ENCODE measurements at regions not wholly inside any gene's neighbourhood (a gene's known extent, or its start where the extent isn't known, plus 50 kb on each side); places are given as distances from the start of the nearest gene placed in this dataset.

GRCh38 chr2:145140658-145141057 is 620.7 kb upstream of the ZEB2 start:
- ATAC-seq (ENCODE audit: low read depth) (no peak), DNase-seq (no peak)
- no peak for TF ChIP-seq EZH2 (IDR thresholded peaks at IDR 0.05; ENCODE audit: borderline replicate concordance, insufficient read depth, low read depth, low read length, poor library complexity, severe bottlenecking)
- no peak for TF ChIP-seq CTCF (IDR thresholded peaks at IDR 0.05)
- intact Hi-C loops (cut with micrococcal nuclease): no loop called here
- no peak overlapping the region for H3K27ac Mint-ChIP-seq
- Histone ChIP-seq H3K4me3 (ENCODE audit: control extremely low read depth in 1 of 5, extremely low read depth in 1 of 5, insufficient read depth in 1 of 5, low read depth in 2 of 5, low read length in 4 of 5) (no peak overlapping the region), H3K36me3 (replicated peaks in 1 of 2; ENCODE audit: control extremely low read depth in 1 of 2, control insufficient read depth in 1 of 2, extremely low read depth in 1 of 2, insufficient read depth in 2 of 2, low read length in 1 of 2) (no peaks in the 10 kb centered on the region), H3K4me1 (ENCODE audit: control insufficient read depth in 2 of 2, insufficient read depth in 2 of 2, low read length in 2 of 2) (no peaks in the 10 kb centered on the region), H3K27ac (ENCODE audit: low read length in 2 of 2) (no peak overlapping the region), H3K9ac (ENCODE audit: low read length) (no peak overlapping the region), H3K27me3 (replicated peaks in 1 of 4; ENCODE audit: control extremely low read depth in 1 of 4, control insufficient read depth in 3 of 4, insufficient read depth in 4 of 4, low read length in 3 of 4) (no peaks in the 10 kb centered on the region), H2AFZ (ENCODE audit: insufficient read depth, low read depth, low read length, poor library complexity, severe bottlenecking) (no peak overlapping the region), H3K4me2 (replicated peaks; ENCODE audit: low read depth, low read length, poor library complexity, severe bottlenecking) (no peak overlapping the region), H3K79me2 (ENCODE audit: control insufficient read depth, insufficient read depth, low read length) (no peaks in the 10 kb centered on the region), H4K20me1 (ENCODE audit: control insufficient read depth, insufficient read depth, low read length, poor library complexity, severe bottlenecking) (no peaks in the 10 kb centered on the region), H3K9me3 (ENCODE audit: control extremely low read depth in 1 of 3, control insufficient read depth in 2 of 3, insufficient read depth in 1 of 3, low read length in 2 of 3) (peaks cover 0 to 3% (median 0%) of the 10 kb centered on the region in 3 donors)
- 96% methylated on average over 3 of the region's 4 CpGs for WGBS (ENCODE audit: insufficient coverage)
- ChIA-PET CTCF (no interaction called here), POLR2A (no interaction called here)
- no peaks in the 10 kb centered on the region for H3K4me1 Mint-ChIP-seq
- no peaks in the 10 kb centered on the region for H3K27me3 Mint-ChIP-seq
- H3K9me3 Mint-ChIP-seq (ENCODE audit: insufficient read depth): peaks cover 2% of the 10 kb centered on the region
- H3K4me3 Mint-ChIP-seq: no peak overlapping the region

- H3K27me3 Mint-ChIP-seq: no peaks in the 10 kb centered on the region
- POLR2A ChIA-PET: no interaction called here
- no peak overlapping the region for H2AFZ ChIP-seq (ENCODE audit: insufficient read depth, low read depth, low read length, poor library complexity, severe bottlenecking)
Observed at GRCh38 chr2:145138626-145139025, 618.7 kb upstream of the ZEB2 start.

More at GRCh38 chr2:145138626-145139025, 618.7 kb upstream of the ZEB2 start:
- no peak overlapping the region for H3K9ac ChIP-seq (ENCODE audit: low read length)
- peaks cover 2% of the 10 kb centered on the region for H3K9me3 Mint-ChIP-seq (ENCODE audit: insufficient read depth)
- CTCF ChIA-PET: no interaction called here
- TF ChIP-seq CTCF (IDR thresholded peaks at IDR 0.05) (no peak), EZH2 (IDR thresholded peaks at IDR 0.05; ENCODE audit: borderline replicate concordance, insufficient read depth, low read depth, low read length, poor library complexity, severe bottlenecking) (no peak)
- no peak overlapping the region for H3K4me3 ChIP-seq (ENCODE audit: control extremely low read depth in 1 of 5, extremely low read depth in 1 of 5, insufficient read depth in 1 of 5, low read depth in 2 of 5, low read length in 4 of 5)
- no peaks in the 10 kb centered on the region for H3K79me2 ChIP-seq (ENCODE audit: control insufficient read depth, insufficient read depth, low read length)
- H3K36me3 ChIP-seq (replicated peaks in 1 of 2; ENCODE audit: control extremely low read depth in 1 of 2, control insufficient read depth in 1 of 2, extremely low read depth in 1 of 2, insufficient read depth in 2 of 2, low read length in 1 of 2): no peaks in the 10 kb centered on the region
- intact Hi-C loops (cut with micrococcal nuclease): no loop called here
- H3K9me3 ChIP-seq (ENCODE audit: control extremely low read depth in 1 of 3, control insufficient read depth in 2 of 3, insufficient read depth in 1 of 3, low read length in 2 of 3): peaks cover 0 to 5% (median 0%) of the 10 kb centered on the region in 3 donors
- no peak overlapping the region for H3K27ac ChIP-seq (ENCODE audit: low read length in 2 of 2)
- ATAC-seq (ENCODE audit: low read depth) (no peak), DNase-seq (no peak)
- H3K4me2 ChIP-seq (replicated peaks; ENCODE audit: low read depth, low read length, poor library complexity, severe bottlenecking): no peak overlapping the region
- WGBS (ENCODE audit: insufficient coverage): no CpG with 5 or more reads among the region's 2 CpGs
- no peaks in the 10 kb centered on the region for H3K4me1 ChIP-seq (ENCODE audit: control insufficient read depth in 2 of 2, insufficient read depth in 2 of 2, low read length in 2 of 2)
- H3K27ac Mint-ChIP-seq: no peak overlapping the region
- no peaks in the 10 kb centered on the region for H3K27me3 ChIP-seq (replicated peaks in 1 of 4; ENCODE audit: control extremely low read depth in 1 of 4, control insufficient read depth in 3 of 4, insufficient read depth in 4 of 4, low read length in 3 of 4)
- no peaks in the 10 kb centered on the region for H3K4me1 Mint-ChIP-seq
- no peak overlapping the region for H3K4me3 Mint-ChIP-seq
- H4K20me1 ChIP-seq (ENCODE audit: control insufficient read depth, insufficient read depth, low read length, poor library complexity, severe bottlenecking): no peaks in the 10 kb centered on the region
